ENCODE measurements at regions not wholly inside any gene's neighbourhood (a gene's known extent, or its start where the extent isn't known, plus 50 kb on each side); places are given as distances from the start of the nearest gene placed in this dataset.

- TF ChIP-seq POLR2AphosphoS5 (IDR thresholded peaks at IDR 0.05; ENCODE audit: low read depth, low read length) (no peak), EP300 (IDR thresholded peaks at IDR 0.05; ENCODE audit: borderline replicate concordance in 1 of 2, low read depth in 1 of 2, low read length in 1 of 2) (no peak), FOXJ3 (CRISPR knock-in tag; IDR thresholded peaks at IDR 0.05) (no peak), EZH2phosphoT487 (IDR thresholded peaks at IDR 0.05; ENCODE audit: borderline replicate concordance, low read depth) (no peak), TAF1 (IDR thresholded peaks at IDR 0.05; ENCODE audit: borderline replicate concordance, low read depth, low read length) (no peak), MAX (IDR thresholded peaks at IDR 0.05; ENCODE audit: low read depth) (no peak), JUND (IDR thresholded peaks at IDR 0.05) (no peak), PBX3 (IDR thresholded peaks at IDR 0.05) (no peak), FOSL2 (IDR thresholded peaks at IDR 0.05; ENCODE audit: borderline replicate concordance, low read depth) (no peak), RXRA (IDR thresholded peaks at IDR 0.05; ENCODE audit: borderline replicate concordance, low read depth) (no peak), RFX5 (IDR thresholded peaks at IDR 0.05; ENCODE audit: low read length) (no peak)
- TF ChIP-seq, protein P1, sequence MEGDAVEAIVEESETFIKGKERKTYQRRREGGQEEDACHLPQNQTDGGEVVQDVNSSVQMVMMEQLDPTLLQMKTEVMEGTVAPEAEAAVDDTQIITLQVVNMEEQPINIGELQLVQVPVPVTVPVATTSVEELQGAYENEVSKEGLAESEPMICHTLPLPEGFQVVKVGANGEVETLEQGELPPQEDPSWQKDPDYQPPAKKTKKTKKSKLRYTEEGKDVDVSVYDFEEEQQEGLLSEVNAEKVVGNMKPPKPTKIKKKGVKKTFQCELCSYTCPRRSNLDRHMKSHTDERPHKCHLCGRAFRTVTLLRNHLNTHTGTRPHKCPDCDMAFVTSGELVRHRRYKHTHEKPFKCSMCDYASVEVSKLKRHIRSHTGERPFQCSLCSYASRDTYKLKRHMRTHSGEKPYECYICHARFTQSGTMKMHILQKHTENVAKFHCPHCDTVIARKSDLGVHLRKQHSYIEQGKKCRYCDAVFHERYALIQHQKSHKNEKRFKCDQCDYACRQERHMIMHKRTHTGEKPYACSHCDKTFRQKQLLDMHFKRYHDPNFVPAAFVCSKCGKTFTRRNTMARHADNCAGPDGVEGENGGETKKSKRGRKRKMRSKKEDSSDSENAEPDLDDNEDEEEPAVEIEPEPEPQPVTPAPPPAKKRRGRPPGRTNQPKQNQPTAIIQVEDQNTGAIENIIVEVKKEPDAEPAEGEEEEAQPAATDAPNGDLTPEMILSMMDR (IDR thresholded peaks at IDR 0.05), result no peak
Observed at GRCh38 chr21:35512346-35512745, 463.2 kb upstream of the RUNX1 start.

All from SK-N-SH (cell line).